GM12874 (cell line): ENCODE measurements at regions not wholly inside any gene's neighbourhood (a gene's known extent, or its start where the extent isn't known, plus 50 kb on each side); places are given as distances from the start of the nearest gene placed in this dataset.

ENCODE experiments used
- CTCF ChIP-seq: IDR thresholded peaks from 2 replicates; pipeline ENCODE4 v1.5.1; 2011; ENCODE audit warnings: low read depth, mild to moderate bottlenecking, control low read depth, low read length, moderate library complexity; ENCODE audit not compliant: insufficient read depth

- no peak for TF ChIP-seq CTCF
Observed at GRCh38 chr1:181308098-181308497, 175.2 kb upstream of the CACNA1E start.

GRCh38 chr1:181310560-181310959 lies 172.8 kb upstream of the CACNA1E start:
- no peak for TF ChIP-seq CTCF

GRCh38 chr1:181312946-181313345 lies 170.4 kb upstream of the CACNA1E start:
- TF ChIP-seq CTCF: no peak

- no peak for TF ChIP-seq CTCF
Observed at GRCh38 chr1:181313466-181313865, 169.9 kb upstream of the CACNA1E start.

GRCh38 chr1:181314010-181314409 lies 169.3 kb upstream of the CACNA1E start:
- TF ChIP-seq CTCF: no peak

- no peak for TF ChIP-seq CTCF
Observed at GRCh38 chr1:181314959-181315358, 168.4 kb upstream of the CACNA1E start.

GRCh38 chr1:181317261-181317930 lies 165.9 kb upstream of the CACNA1E start:
- no peak for TF ChIP-seq CTCF
